DOHH2 (cell line): ENCODE measurements at regions not wholly inside any gene's neighbourhood (a gene's known extent, or its start where the extent isn't known, plus 50 kb on each side); places are given as distances from the start of the nearest gene placed in this dataset.

Source experiments
- H3F3A ChIP-seq: fragments of 200-600 bp; sonication (generic), shearing (Covaris generic); 2 replicates; pipeline ENCODE4 v1.6.0; 2016; ENCODE audit warnings: antibody characterized with exemption, mild to moderate bottlenecking; ENCODE audit not compliant: control insufficient read depth, insufficient read depth
- H3K27ac ChIP-seq: fragments of 200-600 bp; sonication (generic); 2 replicates; pipeline ENCODE4 v1.5.1; 2014; ENCODE audit warnings: low read depth, mild to moderate bottlenecking, low read length, moderate library complexity
- H3K27me3 ChIP-seq: fragments of 200-600 bp; sonication (generic); 2 replicates; pipeline ENCODE4 v1.6.1; 2014; ENCODE audit warnings: mild to moderate bottlenecking, low read length, mixed read lengths; ENCODE audit not compliant: control insufficient read depth
- H3K36me3 ChIP-seq: fragments of 200-600 bp; sonication (generic); 2 replicates; pipeline ENCODE4 v1.6.1; 2014; ENCODE audit warnings: mild to moderate bottlenecking, low read length, moderate library complexity, mixed read lengths; ENCODE audit not compliant: control insufficient read depth
- H3K4me1 ChIP-seq: fragments of 200-600 bp; sonication (generic); 2 replicates; pipeline ENCODE4 v1.6.1; 2014; ENCODE audit warnings: mild to moderate bottlenecking, low read length, mixed read lengths; ENCODE audit not compliant: control insufficient read depth
- H3K4me2 ChIP-seq: fragments of 200-600 bp; sonication (generic); 2 replicates; pipeline ENCODE4 v1.6.0; 2014; ENCODE audit warnings: mild to moderate bottlenecking, low read length, moderate library complexity
- H3K4me3 ChIP-seq: fragments of 200-600 bp; sonication (generic); 2 replicates; pipeline ENCODE4 v1.5.1; 2014; ENCODE audit warnings: mild to moderate bottlenecking, low read length, mixed read lengths
- H3K79me2 ChIP-seq: fragments of 200-600 bp; sonication (generic); 2 replicates; pipeline ENCODE4 v1.6.1; 2014; ENCODE audit warnings: mild to moderate bottlenecking, low read length, mixed read lengths; ENCODE audit not compliant: control insufficient read depth
- H3K9me2 ChIP-seq: fragments of 200-600 bp; sonication (generic); replicated peaks from 2 replicates; pipeline ENCODE4 v1.6.1; 2014; ENCODE audit warnings: mild to moderate bottlenecking, low read length, mixed read lengths; ENCODE audit not compliant: control insufficient read depth
- H3K9me3 ChIP-seq: fragments of 200-600 bp; sonication (generic); 2 replicates; pipeline ENCODE4 v1.6.1; 2014; ENCODE audit warnings: antibody characterized with exemption, low read length, mixed read lengths; ENCODE audit not compliant: control insufficient read depth, insufficient read depth
- H4K20me1 ChIP-seq: fragments of 200-600 bp; sonication (generic); 2 replicates; pipeline ENCODE4 v1.6.0; 2014; ENCODE audit warnings: low read depth, mild to moderate bottlenecking, antibody characterized with exemption, low read length, moderate library complexity; ENCODE audit not compliant: control insufficient read depth, insufficient read depth
- EZH2phosphoT487 ChIP-seq: fragments of 200-600 bp; sonication (generic); IDR thresholded peaks from 2 replicates; pipeline ENCODE4 v1.6.1; 2017; ENCODE audit warnings: borderline replicate concordance, mild to moderate bottlenecking, antibody characterized with exemption, low read length, moderate library complexity, mixed read lengths
- TF ChIP-seq, protein P1 (sequence below): fragments of 200-600 bp; sonication (generic); IDR thresholded peaks from one replicate; pipeline ENCODE4 v1.5.1; 2014; ENCODE audit warnings: antibody characterized with exemption, mild to moderate bottlenecking, low read depth, low read length; ENCODE audit not compliant: poor library complexity, severe bottlenecking

GRCh38 chr11:122311216-122311755, 195.3 kb upstream of the BLID start:
- no peaks in the 10 kb centered on the region for H3K27me3 ChIP-seq

GRCh38 chr11:122310766-122311165, 194.8 kb upstream of the BLID start:
- H3K79me2 ChIP-seq = no peaks in the 10 kb centered on the region
- H3K27ac ChIP-seq = no peak overlapping the region
- H3K9me3 ChIP-seq = no peaks in the 10 kb centered on the region
- no peaks in the 10 kb centered on the region for H3K9me2 ChIP-seq
- no peak overlapping the region for H3K4me3 ChIP-seq
- TF ChIP-seq EZH2phosphoT487 = no peak
- TF ChIP-seq, protein P1, sequence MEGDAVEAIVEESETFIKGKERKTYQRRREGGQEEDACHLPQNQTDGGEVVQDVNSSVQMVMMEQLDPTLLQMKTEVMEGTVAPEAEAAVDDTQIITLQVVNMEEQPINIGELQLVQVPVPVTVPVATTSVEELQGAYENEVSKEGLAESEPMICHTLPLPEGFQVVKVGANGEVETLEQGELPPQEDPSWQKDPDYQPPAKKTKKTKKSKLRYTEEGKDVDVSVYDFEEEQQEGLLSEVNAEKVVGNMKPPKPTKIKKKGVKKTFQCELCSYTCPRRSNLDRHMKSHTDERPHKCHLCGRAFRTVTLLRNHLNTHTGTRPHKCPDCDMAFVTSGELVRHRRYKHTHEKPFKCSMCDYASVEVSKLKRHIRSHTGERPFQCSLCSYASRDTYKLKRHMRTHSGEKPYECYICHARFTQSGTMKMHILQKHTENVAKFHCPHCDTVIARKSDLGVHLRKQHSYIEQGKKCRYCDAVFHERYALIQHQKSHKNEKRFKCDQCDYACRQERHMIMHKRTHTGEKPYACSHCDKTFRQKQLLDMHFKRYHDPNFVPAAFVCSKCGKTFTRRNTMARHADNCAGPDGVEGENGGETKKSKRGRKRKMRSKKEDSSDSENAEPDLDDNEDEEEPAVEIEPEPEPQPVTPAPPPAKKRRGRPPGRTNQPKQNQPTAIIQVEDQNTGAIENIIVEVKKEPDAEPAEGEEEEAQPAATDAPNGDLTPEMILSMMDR = no peak
- no peaks in the 10 kb centered on the region for H3K4me1 ChIP-seq
- H3K27me3 ChIP-seq = no peaks in the 10 kb centered on the region
- H3K4me2 ChIP-seq = no peak overlapping the region
- no peaks in the 10 kb centered on the region for H3F3A ChIP-seq
- no peaks in the 10 kb centered on the region for H4K20me1 ChIP-seq
- H3K36me3 ChIP-seq = no peaks in the 10 kb centered on the region

More at GRCh38 chr11:122311216-122311755, 195.3 kb upstream of the BLID start:
- Histone ChIP-seq H3K4me3 (no peak overlapping the region), H3K9me2 (no peaks in the 10 kb centered on the region), H3K27ac (no peak overlapping the region), H3K79me2 (no peaks in the 10 kb centered on the region), H4K20me1 (no peaks in the 10 kb centered on the region), H3K9me3 (no peaks in the 10 kb centered on the region), H3K4me2 (no peak overlapping the region), H3F3A (no peaks in the 10 kb centered on the region), H3K4me1 (no peaks in the 10 kb centered on the region), H3K36me3 (no peaks in the 10 kb centered on the region)
- no peak for TF ChIP-seq EZH2phosphoT487
- TF ChIP-seq, protein P1 = no peak

DNA sequence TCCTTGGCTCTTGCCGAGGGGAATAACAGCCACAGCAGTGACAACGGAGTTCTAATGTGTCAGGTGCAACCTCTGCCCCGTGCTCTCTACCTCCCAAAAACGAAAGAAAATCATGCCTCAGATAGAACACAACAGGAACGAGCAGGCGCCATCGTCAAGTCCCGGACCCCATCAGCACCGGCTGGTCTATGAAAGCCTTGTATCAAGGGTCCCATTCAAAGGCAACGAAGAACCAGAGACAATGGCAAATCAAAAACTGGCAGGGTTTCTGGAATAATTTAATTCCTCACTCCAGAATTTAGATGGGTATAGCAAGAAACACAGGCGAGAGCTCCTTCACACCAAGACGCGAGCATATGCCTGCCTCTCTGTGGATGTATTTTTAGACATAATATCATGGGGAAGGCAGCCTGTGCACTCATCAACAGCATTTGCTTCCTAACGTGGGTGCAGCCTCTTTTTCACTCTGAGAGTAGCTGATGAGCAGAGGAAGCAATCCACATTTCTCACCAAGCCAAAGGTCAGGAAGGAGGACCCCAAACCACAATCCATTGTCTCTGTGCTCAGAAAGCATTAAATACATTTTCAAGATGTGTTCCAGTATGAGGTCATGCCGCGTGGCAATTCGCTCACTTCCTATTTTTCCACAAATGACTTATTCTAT, 193.4 kb upstream of the BLID start:
- H3K36me3 ChIP-seq = no peaks in the 10 kb centered on the region
- no peaks in the 10 kb centered on the region for H3K79me2 ChIP-seq
- H3K4me2 ChIP-seq = no peak overlapping the region
- H3K9me3 ChIP-seq = no peaks in the 10 kb centered on the region
- H3K27ac ChIP-seq = no peak overlapping the region
- no peak for TF ChIP-seq EZH2phosphoT487
- TF ChIP-seq, protein P1 = no peak
- H3K4me3 ChIP-seq = no peak overlapping the region
- H3K27me3 ChIP-seq = no peaks in the 10 kb centered on the region
- H3K9me2 ChIP-seq = no peaks in the 10 kb centered on the region
- H4K20me1 ChIP-seq = no peaks in the 10 kb centered on the region
- H3F3A ChIP-seq = no peaks in the 10 kb centered on the region
- no peaks in the 10 kb centered on the region for H3K4me1 ChIP-seq
